Transverse colon (tissue), 4 donors: ENCODE measurements at regions not wholly inside any gene's neighbourhood (a gene's known extent, or its start where the extent isn't known, plus 50 kb on each side); places are given as distances from the start of the nearest gene placed in this dataset.

ENCODE experiments used
- DNase-seq: peaks from one replicate; pipeline ENCODE4 v3.0.0-alpha.2; 2019
- H3K27ac ChIP-seq, 4 donors: fragments of 200-600 bp; sonication (generic); 2 replicates each; pipeline ENCODE4 v1.5.1; 2016 to 2018; ENCODE audit warnings: inconsistent platforms in 4 of 4
- H3K27me3 ChIP-seq: fragments of 200-600 bp; sonication (generic); 2 replicates; pipeline ENCODE4 v1.5.1; 2017; ENCODE audit warnings: inconsistent platforms
- H3K36me3 ChIP-seq, 4 donors: fragments of 200-600 bp; sonication (generic); 2 replicates each; pipeline ENCODE4 v1.5.1; 2017 to 2019; ENCODE audit warnings: inconsistent platforms in 4 of 4
- H3K4me1 ChIP-seq, 4 donors: fragments of 200-600 bp; sonication (generic); 2 replicates each; pipeline ENCODE4 v1.5.1; 2017 to 2020; ENCODE audit warnings: inconsistent platforms in 4 of 4
- H3K4me3 ChIP-seq, 4 donors: fragments of 200-600 bp; sonication (generic); 1 replicate in 1 of 4; 2 replicates in 3 of 4; pipeline versions ENCODE4 v1.5.1 to v1.6.1; 2017 to 2019; ENCODE audit warnings: inconsistent platforms in 4 of 4
- H3K9me3 ChIP-seq, 2 donors: fragments of 200-600 bp; sonication (generic); 2 replicates each; pipeline ENCODE4 v1.5.1; 2017 to 2019; ENCODE audit warnings: inconsistent platforms in 2 of 2
- EP300 ChIP-seq: sonication (generic); formaldehyde crosslinking; IDR thresholded peaks from one replicate; pipeline ENCODE4 v1.6.1; 2017; ENCODE audit warnings: antibody characterized with exemption, low read depth
- POLR2A ChIP-seq: fragments of 450-650 bp; IDR thresholded peaks from one replicate; pipeline ENCODE4 v1.6.1; 2016; ENCODE audit warnings: antibody characterized with exemption, mild to moderate bottlenecking, moderate library complexity
- POLR2AphosphoS5 ChIP-seq, 3 donors: sonication (generic); formaldehyde crosslinking; IDR thresholded peaks; one replicate each; pipeline ENCODE4 v1.6.1; 2016; ENCODE audit warnings: antibody characterized with exemption in 3 of 3
- WGBS, 2 donors: methylation state at CpG; one replicate each; pipeline ENCODE4 v1.1.5; 2018; ENCODE audit warnings: low coverage in 1 of 2; 5-methylcytosine and 5-hydroxymethylcytosine counted together
- in situ Hi-C, 4 donors: fragments of 200-750 bp; cut with MboI; loops; one replicate each; pipeline versions ENCODE4 v1.15.0 to v1.15.1; 2017; ENCODE audit warnings: low sequenced_read_pairs in 3 of 4, low pct_ligation_motif_present in 1 of 4, low pct_unique_long_range_greater_than_20kb in 1 of 4
- intact Hi-C: fragments of 100-400 bp; cut with DNase I; formaldehyde crosslinking; loops from one replicate; pipeline ENCODE4 v1.15.1; 2023; ENCODE audit warnings: low total_unique reads
- TF ChIP-seq, protein P1 (sequence below), 5 experiments: fragments of 200-600 bp in 3 of 5; fragments of 450-650 bp in 2 of 5; sonication (generic) in 3 of 5; IDR thresholded peaks; 1 replicate in 2 of 5; 2 replicates in 3 of 5; pipeline ENCODE4 v1.5.1; 2016 to 2017; ENCODE audit warnings: antibody characterized with exemption in 5 of 5, inconsistent platforms in 3 of 5, mild to moderate bottlenecking in 2 of 5, moderate library complexity in 1 of 5

DNA sequence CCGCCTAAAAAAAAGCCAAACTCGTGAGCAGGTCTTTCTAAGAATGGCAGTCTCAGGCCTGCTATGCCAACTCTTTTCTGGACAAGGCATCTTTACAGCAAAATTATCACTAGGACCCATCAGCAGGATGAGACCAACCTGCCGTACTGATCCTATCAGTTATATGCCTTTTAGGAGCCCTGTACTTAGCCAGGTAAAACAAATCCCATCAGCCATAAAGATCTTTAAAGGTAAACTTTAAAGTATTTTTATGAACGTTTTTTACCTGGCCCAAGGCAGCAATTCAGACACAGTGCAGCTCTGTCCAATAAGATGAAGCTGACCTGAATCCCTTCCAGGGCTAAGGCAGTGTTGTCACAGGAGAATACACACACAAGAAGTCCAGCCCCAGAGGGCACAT is 51.3 kb upstream of the TGM3 start:
- WGBS, 2 donors: 41 to 65% methylated on average over 3 to 4 of the region's 4 CpGs
- H3K27ac ChIP-seq: no peak overlapping the region
- no peak for DNase-seq

DNA sequence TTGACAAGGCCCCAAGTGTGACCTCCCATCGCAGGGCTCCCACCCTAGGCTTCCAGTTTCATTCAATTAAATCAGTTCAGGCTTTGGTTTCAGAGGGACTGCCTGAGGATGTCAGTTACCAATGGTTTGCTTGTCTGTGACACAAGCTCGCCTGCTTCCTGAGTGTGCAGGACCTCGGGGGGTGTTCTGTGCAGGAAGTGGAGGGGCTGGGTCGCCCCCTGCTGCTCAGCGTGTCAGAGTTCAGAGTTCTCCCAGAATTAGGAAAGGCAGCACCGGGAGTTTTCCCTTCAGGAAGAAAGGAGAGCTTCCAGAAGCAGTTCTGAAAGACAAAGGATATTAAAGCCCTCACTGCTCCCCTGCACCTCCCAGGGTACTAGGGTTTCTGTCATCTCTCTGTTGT is 50.8 kb upstream of the TGM3 start:
- 40% methylated on average over 6 of the region's 6 CpGs; no CpG with 5 or more reads in 1 of the 2 donors for WGBS, 2 donors
- no peaks in the 10 kb centered on the region for H3K4me1 ChIP-seq
- in situ Hi-C loops: no loop called here

More for the DNA sequence above, 51.3 kb upstream of the TGM3 start:
- Histone ChIP-seq H3K9me3 (no peaks in the 10 kb centered on the region), H3K27me3 (no peaks in the 10 kb centered on the region), H3K4me1 (no peaks in the 10 kb centered on the region), H3K36me3 (no peaks in the 10 kb centered on the region), H3K4me3 (no peak overlapping the region)
- TF ChIP-seq, protein P1, sequence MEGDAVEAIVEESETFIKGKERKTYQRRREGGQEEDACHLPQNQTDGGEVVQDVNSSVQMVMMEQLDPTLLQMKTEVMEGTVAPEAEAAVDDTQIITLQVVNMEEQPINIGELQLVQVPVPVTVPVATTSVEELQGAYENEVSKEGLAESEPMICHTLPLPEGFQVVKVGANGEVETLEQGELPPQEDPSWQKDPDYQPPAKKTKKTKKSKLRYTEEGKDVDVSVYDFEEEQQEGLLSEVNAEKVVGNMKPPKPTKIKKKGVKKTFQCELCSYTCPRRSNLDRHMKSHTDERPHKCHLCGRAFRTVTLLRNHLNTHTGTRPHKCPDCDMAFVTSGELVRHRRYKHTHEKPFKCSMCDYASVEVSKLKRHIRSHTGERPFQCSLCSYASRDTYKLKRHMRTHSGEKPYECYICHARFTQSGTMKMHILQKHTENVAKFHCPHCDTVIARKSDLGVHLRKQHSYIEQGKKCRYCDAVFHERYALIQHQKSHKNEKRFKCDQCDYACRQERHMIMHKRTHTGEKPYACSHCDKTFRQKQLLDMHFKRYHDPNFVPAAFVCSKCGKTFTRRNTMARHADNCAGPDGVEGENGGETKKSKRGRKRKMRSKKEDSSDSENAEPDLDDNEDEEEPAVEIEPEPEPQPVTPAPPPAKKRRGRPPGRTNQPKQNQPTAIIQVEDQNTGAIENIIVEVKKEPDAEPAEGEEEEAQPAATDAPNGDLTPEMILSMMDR (IDR thresholded peaks at IDR 0.05): no peak
- TF ChIP-seq POLR2AphosphoS5 (IDR thresholded peaks at IDR 0.05) (no peak), POLR2A (no peak), EP300 (no peak)
- in situ Hi-C loops: no loop called here
- intact Hi-C loops: no loop called here

DNA sequence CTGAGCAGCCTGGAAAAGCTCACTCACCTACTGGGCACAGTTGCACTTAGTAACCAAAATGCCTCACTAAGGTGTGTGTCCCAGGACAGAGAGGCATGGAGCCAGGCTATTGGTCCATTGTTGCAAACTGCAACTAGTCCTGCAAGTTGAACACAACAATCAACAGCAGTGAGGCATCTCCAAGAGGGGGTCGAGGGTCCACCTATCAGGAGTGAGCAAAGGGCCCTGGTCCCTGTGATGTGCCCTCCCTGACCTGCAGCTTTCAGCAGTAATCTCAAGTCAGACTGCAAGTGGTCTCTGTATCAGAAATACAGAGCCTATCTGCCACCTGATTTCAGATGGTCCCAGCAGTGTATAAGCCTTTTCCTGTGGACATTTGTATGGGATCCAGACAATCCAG is 50.2 kb upstream of the TGM3 start:
- Histone ChIP-seq H3K4me3 (no peak overlapping the region), H3K4me1 (no peaks in the 10 kb centered on the region), H3K36me3 (no peaks in the 10 kb centered on the region), H3K9me3 (no peaks in the 10 kb centered on the region), H3K27me3 (no peaks in the 10 kb centered on the region), H3K27ac (no peak overlapping the region)
- intact Hi-C loops: no loop called here
- no peak for DNase-seq
- TF ChIP-seq, protein P1 (IDR thresholded peaks at IDR 0.05): no peak
- TF ChIP-seq POLR2AphosphoS5 (IDR thresholded peaks at IDR 0.05) (no peak), EP300 (no peak), POLR2A (no peak)
- 29% methylated on average over 1 of the region's 1 CpG; no CpG with 5 or more reads in 1 of the 2 donors for WGBS, 2 donors
- in situ Hi-C loops: no loop called here

More for the DNA sequence above, 50.8 kb upstream of the TGM3 start:
- Histone ChIP-seq H3K9me3 (no peaks in the 10 kb centered on the region), H3K36me3 (no peaks in the 10 kb centered on the region), H3K4me3 (no peak overlapping the region), H3K27me3 (no peaks in the 10 kb centered on the region), H3K27ac (no peak overlapping the region)
- TF ChIP-seq, protein P1 (IDR thresholded peaks at IDR 0.05): no peak
- TF ChIP-seq POLR2A (no peak), EP300 (no peak), POLR2AphosphoS5 (IDR thresholded peaks at IDR 0.05) (no peak)
- intact Hi-C loops: no loop called here
- DNase-seq: no peak
